ENCODE measurements at regions not wholly inside any gene's neighbourhood (a gene's known extent, or its start where the extent isn't known, plus 50 kb on each side); places are given as distances from the start of the nearest gene placed in this dataset.

- H3K4me3 ChIP-seq, result no peak overlapping the region
- no peaks in the 10 kb centered on the region for H3K9me3 ChIP-seq (ENCODE audit: insufficient read depth, low read depth)
- H3K79me2 ChIP-seq (ENCODE audit: low read depth), result no peaks in the 10 kb centered on the region
- no peak overlapping the region for H2AFZ ChIP-seq
- no peaks in the 10 kb centered on the region for H4K20me1 ChIP-seq (ENCODE audit: insufficient read depth)
- POLR2A ChIA-PET (ENCODE audit: unreplicated experiment), result no interaction called here
- H3K4me2 ChIP-seq, result no peak overlapping the region
- DNase-seq, result no peak
- H3K27me3 ChIP-seq (ENCODE audit: insufficient read depth, low read depth), result peaks cover 80% of the 10 kb centered on the region
- no peak overlapping the region for H3K27ac ChIP-seq
- CTCF ChIA-PET, result no interaction called here
- H3K36me3 ChIP-seq (ENCODE audit: low read depth), result no peaks in the 10 kb centered on the region
- intact Hi-C loops (cut with micrococcal nuclease; ENCODE audit: unreplicated experiment), result no loop called here
- no TSS peak for BruUV-seq (replicated peaks)
- TF ChIP-seq CTCF (conservative IDR thresholded peaks at IDR 0.05), result no peak
- TF ChIP-seq EZH2 (IDR thresholded peaks at IDR 0.05; ENCODE audit: low read depth), result no peak
- H3K9me2 ChIP-seq (ENCODE audit: insufficient read depth), result no peaks in the 10 kb centered on the region
- no peaks in the 10 kb centered on the region for H3K4me1 ChIP-seq (replicated peaks; ENCODE audit: insufficient read depth)
- H3F3A ChIP-seq (ENCODE audit: insufficient read depth, low read depth), result no peaks in the 10 kb centered on the region
Observed at GRCh38 chr9:126169736-126170135, 156.9 kb upstream of the MVB12B start.

GRCh38 chr9:126170286-126170823 lies 156.3 kb upstream of the MVB12B start:
- Histone ChIP-seq H4K20me1 (ENCODE audit: insufficient read depth) (no peaks in the 10 kb centered on the region), H3K4me2 (no peak overlapping the region), H3K27ac (no peak overlapping the region), H3K4me3 (no peak overlapping the region), H2AFZ (no peak overlapping the region), H3K27me3 (ENCODE audit: insufficient read depth, low read depth) (peaks cover 74% of the 10 kb centered on the region), H3F3A (ENCODE audit: insufficient read depth, low read depth) (no peaks in the 10 kb centered on the region), H3K9me2 (ENCODE audit: insufficient read depth) (no peaks in the 10 kb centered on the region), H3K79me2 (ENCODE audit: low read depth) (no peaks in the 10 kb centered on the region), H3K4me1 (replicated peaks; ENCODE audit: insufficient read depth) (no peaks in the 10 kb centered on the region), H3K9me3 (ENCODE audit: insufficient read depth, low read depth) (no peaks in the 10 kb centered on the region), H3K36me3 (ENCODE audit: low read depth) (no peaks in the 10 kb centered on the region)
- ChIA-PET POLR2A (ENCODE audit: unreplicated experiment) (no interaction called here), CTCF (no interaction called here)
- no TSS peak for BruUV-seq (replicated peaks)
- DNase-seq, result no peak
- TF ChIP-seq EZH2 (IDR thresholded peaks at IDR 0.05; ENCODE audit: low read depth) (no peak), CTCF (conservative IDR thresholded peaks at IDR 0.05) (no peak)
- intact Hi-C loops (cut with micrococcal nuclease; ENCODE audit: unreplicated experiment), result no loop called here

- BruUV-seq (replicated peaks), result no TSS peak
- POLR2A ChIA-PET (ENCODE audit: unreplicated experiment), result no interaction called here
- no peaks in the 10 kb centered on the region for H3F3A ChIP-seq (ENCODE audit: insufficient read depth, low read depth)
- DNase-seq, result no peak
- TF ChIP-seq EZH2 (IDR thresholded peaks at IDR 0.05; ENCODE audit: low read depth), result no peak
- no peak for TF ChIP-seq CTCF (conservative IDR thresholded peaks at IDR 0.05)
- no peaks in the 10 kb centered on the region for H3K9me3 ChIP-seq (ENCODE audit: insufficient read depth, low read depth)
- no peaks in the 10 kb centered on the region for H3K4me1 ChIP-seq (replicated peaks; ENCODE audit: insufficient read depth)
- H3K27me3 ChIP-seq (ENCODE audit: insufficient read depth, low read depth), result peaks cover 61% of the 10 kb centered on the region
- H2AFZ ChIP-seq, result no peak overlapping the region
- H3K79me2 ChIP-seq (ENCODE audit: low read depth), result no peaks in the 10 kb centered on the region
- no peak overlapping the region for H3K27ac ChIP-seq
- H4K20me1 ChIP-seq (ENCODE audit: insufficient read depth), result no peaks in the 10 kb centered on the region
- no peaks in the 10 kb centered on the region for H3K36me3 ChIP-seq (ENCODE audit: low read depth)
- H3K4me2 ChIP-seq, result no peak overlapping the region
- CTCF ChIA-PET, result no interaction called here
- H3K4me3 ChIP-seq, result no peak overlapping the region
- intact Hi-C loops (cut with micrococcal nuclease; ENCODE audit: unreplicated experiment), result no loop called here
- no peaks in the 10 kb centered on the region for H3K9me2 ChIP-seq (ENCODE audit: insufficient read depth)
Observed at GRCh38 chr9:126171641-126172040, 155.0 kb upstream of the MVB12B start.
